ENCODE measurements at regions not wholly inside any gene's neighbourhood (a gene's known extent, or its start where the extent isn't known, plus 50 kb on each side); places are given as distances from the start of the nearest gene placed in this dataset.

GRCh38 chr3:175989161-175989560 lies 1130.0 kb downstream of the NAALADL2 start:
- H3K27ac Mint-ChIP-seq = no peak overlapping the region
- no peaks in the 10 kb centered on the region for H3K27me3 Mint-ChIP-seq
- DNase-seq = no peak
- no peaks in the 10 kb centered on the region for H3K4me1 Mint-ChIP-seq
- ChIA-PET CTCF (no interaction called here), POLR2A (no interaction called here)
- H3K4me3 Mint-ChIP-seq = no peak overlapping the region
- H3K9me3 Mint-ChIP-seq = peaks cover 10% of the 10 kb centered on the region
- no peaks in the 10 kb centered on the region for H3K36me3 Mint-ChIP-seq (ENCODE audit: low read depth)

- DNase-seq = no peak
- Mint-ChIP-seq H3K27ac (no peak overlapping the region), H3K9me3 (peaks cover 6% of the 10 kb centered on the region), H3K4me3 (no peak overlapping the region), H3K27me3 (no peaks in the 10 kb centered on the region), H3K36me3 (ENCODE audit: low read depth) (no peaks in the 10 kb centered on the region), H3K4me1 (no peaks in the 10 kb centered on the region)
- ChIA-PET CTCF (no interaction called here), POLR2A (no interaction called here)
Measured at GRCh38 chr3:175988401-175988800, 1129.3 kb downstream of the NAALADL2 start.

GRCh38 chr3:175985781-175986180 lies 1126.6 kb downstream of the NAALADL2 start:
- no peaks in the 10 kb centered on the region for H3K4me1 Mint-ChIP-seq
- POLR2A ChIA-PET = no interaction called here
- no peaks in the 10 kb centered on the region for H3K27me3 Mint-ChIP-seq
- H3K27ac Mint-ChIP-seq = no peak overlapping the region
- H3K4me3 Mint-ChIP-seq = no peak overlapping the region
- no peaks in the 10 kb centered on the region for H3K36me3 Mint-ChIP-seq (ENCODE audit: low read depth)
- CTCF ChIA-PET = no interaction called here
- DNase-seq = no peak
- H3K9me3 Mint-ChIP-seq = peaks cover 3% of the 10 kb centered on the region

- POLR2A ChIA-PET = no interaction called here
- Mint-ChIP-seq H3K36me3 (ENCODE audit: low read depth) (no peaks in the 10 kb centered on the region), H3K9me3 (peaks cover 2% of the 10 kb centered on the region), H3K4me1 (no peaks in the 10 kb centered on the region), H3K27ac (no peak overlapping the region), H3K27me3 (no peaks in the 10 kb centered on the region), H3K4me3 (no peak overlapping the region)
- CTCF ChIA-PET = interaction anchor here (0.7 kb wide), 1 partner anchor 955 kb away, joined by 6 read pairs; no protein-coding TSS in a partner anchor
- no peak for DNase-seq
Measured at GRCh38 chr3:175983379-175983778, 1124.2 kb downstream of the NAALADL2 start.

GRCh38 chr3:175980486-175981090 lies 1121.5 kb downstream of the NAALADL2 start:
- Mint-ChIP-seq H3K9me3 (peaks cover 12% of the 10 kb centered on the region), H3K27me3 (no peaks in the 10 kb centered on the region), H3K4me1 (no peaks in the 10 kb centered on the region), H3K36me3 (ENCODE audit: low read depth) (no peaks in the 10 kb centered on the region), H3K27ac (no peak overlapping the region), H3K4me3 (no peak overlapping the region)
- ChIA-PET POLR2A (no interaction called here), CTCF (no interaction called here)
- DNase-seq = no peak

GRCh38 chr3:175977968-175978752 lies 1119.0 kb downstream of the NAALADL2 start:
- no peaks in the 10 kb centered on the region for H3K27me3 Mint-ChIP-seq
- no peak for DNase-seq
- H3K9me3 Mint-ChIP-seq = peaks cover 12% of the 10 kb centered on the region
- no peak overlapping the region for H3K27ac Mint-ChIP-seq
- no peak overlapping the region for H3K4me3 Mint-ChIP-seq
- ChIA-PET POLR2A (no interaction called here), CTCF (no interaction called here)
- H3K36me3 Mint-ChIP-seq (ENCODE audit: low read depth) = no peaks in the 10 kb centered on the region
- H3K4me1 Mint-ChIP-seq = no peaks in the 10 kb centered on the region

- Mint-ChIP-seq H3K27me3 (no peaks in the 10 kb centered on the region), H3K4me3 (no peak overlapping the region), H3K9me3 (peaks cover 4% of the 10 kb centered on the region), H3K36me3 (ENCODE audit: low read depth) (no peaks in the 10 kb centered on the region), H3K27ac (no peak overlapping the region), H3K4me1 (no peaks in the 10 kb centered on the region)
- ChIA-PET CTCF (no interaction called here), POLR2A (no interaction called here)
- DNase-seq = no peak
Measured at GRCh38 chr3:175969456-175969855, 1110.3 kb downstream of the NAALADL2 start.

- H3K4me1 Mint-ChIP-seq = no peaks in the 10 kb centered on the region
- peaks cover 6% of the 10 kb centered on the region for H3K9me3 Mint-ChIP-seq
- H3K27me3 Mint-ChIP-seq = no peaks in the 10 kb centered on the region
- H3K4me3 Mint-ChIP-seq = no peak overlapping the region
- no peak for DNase-seq
- ChIA-PET CTCF (no interaction called here), POLR2A (no interaction called here)
- H3K27ac Mint-ChIP-seq = no peak overlapping the region
- H3K36me3 Mint-ChIP-seq (ENCODE audit: low read depth) = no peaks in the 10 kb centered on the region
Measured at GRCh38 chr3:175965036-175965435, 1105.9 kb downstream of the NAALADL2 start.

- Mint-ChIP-seq H3K27me3 (no peaks in the 10 kb centered on the region), H3K9me3 (no peaks in the 10 kb centered on the region), H3K36me3 (ENCODE audit: low read depth) (no peaks in the 10 kb centered on the region), H3K4me1 (no peaks in the 10 kb centered on the region), H3K4me3 (no peak overlapping the region), H3K27ac (no peak overlapping the region)
- POLR2A ChIA-PET = no interaction called here
- DNase-seq = no peak
- CTCF ChIA-PET = no interaction called here
Measured at GRCh38 chr3:175957427-175957826, 1098.3 kb downstream of the NAALADL2 start.

GRCh38 chr3:175956964-175957363 lies 1097.8 kb downstream of the NAALADL2 start:
- no peaks in the 10 kb centered on the region for H3K4me1 Mint-ChIP-seq
- no peaks in the 10 kb centered on the region for H3K36me3 Mint-ChIP-seq (ENCODE audit: low read depth)
- H3K4me3 Mint-ChIP-seq = no peak overlapping the region
- no peak overlapping the region for H3K27ac Mint-ChIP-seq
- no peaks in the 10 kb centered on the region for H3K9me3 Mint-ChIP-seq
- no peaks in the 10 kb centered on the region for H3K27me3 Mint-ChIP-seq
- ChIA-PET POLR2A (no interaction called here), CTCF (no interaction called here)
- DNase-seq = no peak

GRCh38 chr3:175951047-175951694 lies 1092.0 kb downstream of the NAALADL2 start:
- Mint-ChIP-seq H3K36me3 (ENCODE audit: low read depth) (no peaks in the 10 kb centered on the region), H3K27me3 (no peaks in the 10 kb centered on the region), H3K4me3 (no peak overlapping the region), H3K27ac (no peak overlapping the region), H3K4me1 (no peaks in the 10 kb centered on the region), H3K9me3 (peaks cover 5% of the 10 kb centered on the region)
- CTCF ChIA-PET = no interaction called here
- DNase-seq = no peak
- POLR2A ChIA-PET = no interaction called here

- POLR2A ChIA-PET = no interaction called here
- Mint-ChIP-seq H3K27me3 (no peaks in the 10 kb centered on the region), H3K36me3 (ENCODE audit: low read depth) (no peaks in the 10 kb centered on the region), H3K4me1 (no peaks in the 10 kb centered on the region), H3K4me3 (no peak overlapping the region), H3K9me3 (peaks cover 13% of the 10 kb centered on the region), H3K27ac (no peak overlapping the region)
- CTCF ChIA-PET = no interaction called here
- DNase-seq = no peak
Measured at GRCh38 chr3:175948041-175948440, 1088.9 kb downstream of the NAALADL2 start.

- DNase-seq = no peak
- no peak overlapping the region for H3K4me3 Mint-ChIP-seq
- no peaks in the 10 kb centered on the region for H3K36me3 Mint-ChIP-seq (ENCODE audit: low read depth)
- POLR2A ChIA-PET = no interaction called here
- H3K9me3 Mint-ChIP-seq = peaks cover 18% of the 10 kb centered on the region
- no peaks in the 10 kb centered on the region for H3K27me3 Mint-ChIP-seq
- no peak overlapping the region for H3K27ac Mint-ChIP-seq
- no peaks in the 10 kb centered on the region for H3K4me1 Mint-ChIP-seq
- CTCF ChIA-PET = no interaction called here
Measured at GRCh38 chr3:175941352-175941751, 1082.2 kb downstream of the NAALADL2 start.

GRCh38 chr3:175940881-175941280 lies 1081.7 kb downstream of the NAALADL2 start:
- Mint-ChIP-seq H3K4me3 (no peak overlapping the region), H3K36me3 (ENCODE audit: low read depth) (no peaks in the 10 kb centered on the region), H3K27me3 (no peaks in the 10 kb centered on the region), H3K27ac (no peak overlapping the region), H3K9me3 (peaks cover 18% of the 10 kb centered on the region), H3K4me1 (no peaks in the 10 kb centered on the region)
- POLR2A ChIA-PET = no interaction called here
- CTCF ChIA-PET = no interaction called here
- DNase-seq = no peak

Measured in activated CD4-positive, alpha-beta memory T cell treated with anti-CD3 and anti-CD28 coated beads, Interleukin-2, amount 10 ng/mL, durations not matched to agents 7 days and 5 days (primary cell).